Kidney tubule cell (primary cell): ENCODE measurements at regions not wholly inside any gene's neighbourhood (a gene's known extent, or its start where the extent isn't known, plus 50 kb on each side); places are given as distances from the start of the nearest gene placed in this dataset.
"Not testable (repeated sequence)": the region's sequence is repeated elsewhere in the genome, so short reads cannot be mapped to it uniquely, and the experiment has no call there.

Source experiments
- DNase-seq: peaks from one replicate; pipeline ENCODE4 v3.0.0-alpha.2; 2018; ENCODE audit warnings: low spot score

DNA sequence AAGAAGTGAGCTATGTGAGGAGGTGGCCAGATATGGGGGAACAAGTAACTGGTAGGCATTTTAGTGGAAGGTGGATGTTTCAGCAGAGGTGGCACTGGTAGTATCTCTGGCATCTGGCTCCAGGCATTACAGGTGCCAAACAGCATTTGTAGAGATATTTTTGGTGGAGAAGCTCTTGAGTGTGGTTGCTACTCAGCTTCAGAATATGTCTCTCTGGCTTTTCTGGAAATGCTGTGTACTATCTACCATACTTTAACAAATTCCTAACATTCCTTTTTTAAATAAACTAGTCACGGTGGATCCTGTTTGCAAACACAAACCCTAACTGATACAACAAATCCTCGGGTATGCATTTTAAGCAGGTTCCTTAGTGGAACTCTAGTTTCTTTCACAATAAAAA lies 128.0 kb downstream of the BARX2 start:
- no peak for DNase-seq

DNA sequence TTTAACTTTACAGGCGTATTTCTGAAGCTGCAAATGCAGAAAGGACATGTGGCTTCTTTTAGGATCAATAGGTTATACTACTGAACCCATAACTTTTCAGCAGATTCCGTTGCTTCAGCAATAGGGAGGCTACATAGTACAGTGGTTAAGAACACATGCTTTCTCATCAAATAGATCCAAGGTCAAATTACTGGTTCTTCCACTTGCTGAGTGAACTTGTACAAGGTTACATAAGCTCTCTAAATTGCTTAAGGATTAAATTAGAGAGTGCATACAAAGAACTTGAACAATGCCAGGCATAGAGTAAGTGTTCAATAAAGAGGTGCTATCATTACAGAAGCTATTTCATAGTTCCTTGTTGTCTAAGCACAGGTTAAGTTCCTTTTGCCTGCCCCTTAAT lies 129.6 kb downstream of the BARX2 start:
- no peak for DNase-seq

GRCh38 chr11:129508163-129508562 lies 132.5 kb downstream of the BARX2 start:
- DNase-seq = no peak

GRCh38 chr11:129528296-129528695 lies 152.6 kb downstream of the BARX2 start:
- DNase-seq = no peak

DNA sequence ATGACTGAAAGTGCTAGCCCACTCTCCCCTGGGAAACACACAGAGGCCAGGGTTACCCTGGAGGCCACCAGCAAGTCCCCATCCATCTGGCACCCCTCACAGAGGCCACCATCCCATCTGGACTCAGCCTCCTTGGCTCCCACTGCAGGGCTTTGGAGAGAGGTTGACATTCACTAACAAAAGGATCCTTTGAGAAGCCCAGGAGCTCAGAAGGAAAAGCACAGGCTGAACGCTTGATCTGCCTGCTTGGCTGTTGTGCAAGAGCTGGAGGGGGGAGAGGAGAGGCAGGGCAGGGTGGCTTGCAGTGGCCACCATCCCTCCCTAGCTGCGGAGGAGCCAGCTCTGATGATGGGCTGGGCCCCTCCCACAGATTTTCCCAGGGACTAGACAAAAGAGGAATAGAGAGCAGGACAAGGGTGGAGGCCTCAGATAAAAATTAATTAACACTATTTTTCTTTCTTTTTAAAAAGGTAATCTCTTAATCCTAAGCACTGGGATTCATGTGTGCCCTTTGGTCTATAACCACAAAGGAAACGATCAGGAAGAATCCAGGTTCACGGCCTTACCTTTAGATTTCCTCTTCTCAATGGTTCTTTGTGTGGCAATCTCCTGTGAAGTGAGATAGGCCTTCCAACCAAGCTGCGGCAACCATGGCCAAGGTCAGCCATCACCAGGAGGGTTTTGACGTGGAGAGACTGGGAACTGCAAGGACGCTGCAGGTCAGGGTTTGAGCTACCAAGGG lies 154.7 kb downstream of the BARX2 start:
- no peak for DNase-seq

DNA sequence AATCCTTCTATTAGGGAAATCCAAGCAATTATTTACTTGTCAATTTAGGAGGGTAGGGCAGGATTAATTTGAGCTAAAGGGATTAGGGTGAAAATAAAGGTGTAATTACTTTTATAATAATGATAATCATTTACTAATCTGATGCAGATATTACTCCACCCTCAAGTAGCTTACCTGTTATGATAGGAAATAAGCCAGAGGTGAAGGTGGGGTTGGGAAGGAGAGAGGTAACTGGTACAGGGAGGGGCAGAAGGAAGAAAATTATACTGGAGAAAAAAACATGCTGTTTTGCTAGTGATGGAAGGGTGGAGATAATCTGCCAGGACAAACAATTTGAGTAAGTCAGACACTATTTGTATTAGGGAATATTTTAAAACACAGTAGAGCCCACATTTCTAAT lies 157.7 kb downstream of the BARX2 start:
- DNase-seq = no peak

- DNase-seq = no peak
These were observed 160.7 kb downstream of the BARX2 start for GRCh38 chr11:129536338-129536737.

DNA sequence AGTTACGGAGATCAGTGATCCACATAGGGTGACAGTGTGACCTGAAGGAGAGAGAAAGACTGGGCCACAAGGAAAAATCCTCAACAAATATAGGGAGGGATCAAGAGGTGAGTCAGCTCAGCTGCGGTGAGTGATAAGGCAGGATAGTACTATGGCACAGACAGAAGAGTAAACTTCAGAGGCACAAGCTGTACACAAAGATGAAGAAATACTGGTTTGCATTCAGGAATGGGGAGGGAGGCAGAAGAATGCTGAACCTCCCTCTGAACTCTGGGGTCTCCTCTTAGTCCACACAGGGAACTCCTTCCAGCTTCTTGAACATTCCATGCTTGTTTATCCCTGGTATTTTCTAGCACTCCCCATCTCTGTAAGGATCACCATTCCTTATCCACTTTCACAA lies 162.7 kb downstream of the BARX2 start:
- no peak for DNase-seq

- no peak for DNase-seq
These were observed 168.1 kb downstream of the BARX2 start for GRCh38 chr11:129543515-129544290.

DNA sequence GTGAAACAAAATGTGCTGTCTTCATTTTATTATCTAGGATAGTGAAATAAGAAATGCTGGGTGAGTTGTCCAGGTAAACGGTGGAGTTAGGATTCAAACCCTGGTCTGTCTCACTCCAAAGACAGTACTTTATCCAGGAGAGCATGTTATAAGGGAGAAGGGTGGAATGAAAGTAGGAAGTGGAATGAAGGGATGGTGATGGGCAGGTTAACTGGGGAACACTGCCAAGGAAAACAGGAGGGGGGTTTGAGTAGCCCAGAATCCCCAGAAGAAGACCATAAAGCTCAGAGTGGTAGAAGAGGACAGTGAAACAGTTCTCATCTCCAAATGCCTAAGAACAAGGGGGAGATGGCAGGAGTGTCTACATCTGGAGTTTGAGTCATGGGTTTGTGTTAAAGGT lies 169.0 kb downstream of the BARX2 start:
- no peak for DNase-seq

- DNase-seq = no peak
These were observed 170.6 kb downstream of the BARX2 start for GRCh38 chr11:129546266-129546665.

DNA sequence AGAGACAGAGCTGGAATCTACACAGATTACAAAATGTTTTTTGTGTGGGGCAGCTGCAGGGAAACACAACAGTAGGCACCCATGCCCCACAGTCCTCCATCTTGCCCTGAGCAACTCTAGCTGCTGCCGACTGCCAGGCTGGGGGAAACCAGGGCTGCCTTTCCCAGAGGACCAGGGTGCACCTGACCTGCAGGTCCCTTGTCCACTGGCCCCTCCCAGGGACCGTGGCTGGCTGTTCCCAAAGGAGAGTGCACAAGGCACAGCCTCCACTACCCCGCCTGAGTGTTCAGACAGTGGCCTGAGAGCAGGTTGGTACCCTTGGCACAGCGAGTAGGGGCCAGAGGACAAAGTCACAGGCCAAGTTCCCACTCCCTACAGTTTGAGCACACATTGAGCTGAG lies 181.8 kb downstream of the BARX2 start:
- no peak for DNase-seq

- DNase-seq = no peak
These were observed 193.4 kb downstream of the BARX2 start for GRCh38 chr11:129569007-129569406.

DNA sequence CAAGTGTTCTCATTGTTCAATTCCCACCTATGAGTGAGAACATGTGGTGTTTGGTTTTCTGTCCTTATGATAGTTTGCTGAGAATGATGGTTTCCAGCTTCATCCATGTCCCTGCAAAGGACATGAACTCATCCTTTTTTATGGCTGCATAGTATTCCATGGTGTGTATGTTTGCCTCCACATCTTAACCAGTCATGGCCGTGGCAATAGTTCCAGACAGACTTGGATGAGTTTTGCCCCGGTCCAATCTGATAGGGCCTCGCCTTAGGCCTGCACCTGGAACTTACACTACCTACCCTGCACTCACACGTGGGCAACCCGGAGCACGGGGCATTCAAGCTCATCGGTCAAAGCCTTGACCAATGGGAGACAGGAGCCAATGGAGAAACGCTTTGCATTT lies 197.0 kb downstream of the BARX2 start:
- DNase-seq = not testable (repeated sequence)

DNA sequence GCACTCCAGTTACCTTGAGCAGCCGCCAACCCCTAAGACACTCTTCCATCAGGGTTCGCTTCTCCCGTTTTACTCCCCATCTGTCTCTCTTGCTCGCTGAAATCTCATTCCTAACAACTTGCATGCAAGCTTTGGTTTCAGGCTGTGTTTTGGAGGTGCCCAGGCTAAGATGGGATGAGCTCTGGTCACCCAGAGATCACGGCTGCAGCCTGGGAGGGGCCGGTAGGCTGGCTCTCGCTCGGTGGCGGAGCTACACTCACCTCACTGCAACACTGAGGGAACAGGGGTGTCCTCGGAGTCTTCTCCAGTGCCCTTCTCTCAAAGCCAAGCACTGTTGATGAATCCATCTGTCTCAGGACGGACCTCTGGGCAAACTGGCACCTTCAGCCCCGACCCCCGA lies 197.5 kb downstream of the BARX2 start:
- DNase-seq = no peak

- DNase-seq = no peak
These were observed 198.8 kb downstream of the BARX2 start for GRCh38 chr11:129574431-129574830.

DNA sequence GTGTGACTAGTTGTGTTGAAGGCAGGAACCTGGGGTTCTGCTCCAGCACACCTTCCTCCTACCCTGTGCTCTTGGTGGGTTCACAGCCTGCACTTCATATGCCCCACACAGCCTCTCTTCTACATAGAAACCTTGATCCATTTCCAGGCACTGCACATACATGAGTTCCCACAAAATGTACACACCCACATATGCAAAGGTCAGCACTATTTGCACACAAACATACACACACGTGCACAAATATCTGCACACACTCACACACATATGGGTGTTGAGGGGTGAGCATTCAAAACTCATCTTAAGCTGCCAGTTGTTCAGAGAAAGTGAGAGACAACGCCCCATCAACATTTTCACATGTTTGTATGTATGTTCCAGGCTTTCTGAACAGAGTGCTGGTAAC lies 201.0 kb downstream of the BARX2 start:
- DNase-seq = no peak

GRCh38 chr11:129578006-129578405 lies 202.4 kb downstream of the BARX2 start:
- DNase-seq = no peak

DNA sequence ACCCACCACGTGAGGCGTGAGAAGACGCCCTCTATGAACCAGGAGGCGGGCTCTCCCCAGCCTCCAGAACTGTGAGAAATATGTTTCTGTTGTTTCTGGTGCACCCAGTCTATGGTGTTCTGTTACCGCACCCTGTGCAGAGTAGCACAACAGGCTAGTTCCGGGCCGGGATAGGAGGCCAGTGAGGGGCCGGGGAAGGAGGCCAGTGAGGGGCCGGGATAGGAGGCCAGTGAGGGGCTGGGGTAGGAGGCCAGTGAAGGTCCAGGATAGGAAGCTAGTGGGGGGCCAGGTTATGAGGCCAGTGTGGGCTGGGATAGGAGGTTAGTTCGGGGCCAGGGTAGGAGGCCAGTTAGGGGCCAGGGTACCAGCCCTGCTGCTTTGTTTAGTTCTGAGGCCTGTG lies 204.6 kb downstream of the BARX2 start:
- DNase-seq = no peak

GRCh38 chr11:129584316-129584715 lies 208.7 kb downstream of the BARX2 start:
- no peak for DNase-seq

- DNase-seq = no peak
These were observed 213.7 kb downstream of the BARX2 start for GRCh38 chr11:129589190-129589860.

DNA sequence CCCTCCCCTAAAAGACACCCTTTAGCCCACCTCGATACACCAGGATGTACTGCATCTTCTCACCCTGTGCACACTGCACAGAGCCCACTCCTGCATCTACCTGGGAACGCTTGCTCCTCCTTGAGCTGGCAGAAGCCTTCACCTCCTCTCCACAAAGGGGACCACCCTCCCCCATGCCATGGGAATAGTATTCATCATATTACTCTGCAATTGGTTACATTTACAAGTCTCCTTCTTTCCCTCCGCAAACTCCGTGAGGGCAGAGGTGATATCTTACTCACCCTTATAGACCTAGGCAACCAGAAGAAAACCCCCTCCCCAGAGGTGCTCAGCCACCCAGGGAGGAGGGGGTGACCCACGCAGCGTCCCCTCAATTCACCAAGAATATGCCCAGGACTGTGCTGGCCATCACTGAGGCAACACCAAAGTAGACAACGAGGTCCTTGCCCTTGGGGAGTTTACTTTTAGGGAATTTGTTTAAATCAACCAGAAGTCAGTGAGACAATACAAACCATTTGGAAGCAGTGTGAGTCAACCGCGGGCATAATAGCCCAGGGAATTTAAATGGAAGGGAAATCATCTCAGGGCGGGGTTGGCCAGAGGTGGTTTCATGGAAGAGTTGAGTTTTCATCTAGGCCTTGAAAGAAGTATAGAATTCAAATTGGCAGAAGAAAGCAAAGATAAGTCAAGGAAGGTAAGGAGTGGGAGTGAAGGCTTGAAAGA lies 214.5 kb downstream of the BARX2 start:
- DNase-seq = no peak
